ENCODE measurements at regions not wholly inside any gene's neighbourhood (a gene's known extent, or its start where the extent isn't known, plus 50 kb on each side); places are given as distances from the start of the nearest gene placed in this dataset.

- H3K36me3 ChIP-seq (ENCODE audit: control insufficient read depth, insufficient read depth, low read length), result no peaks in the 10 kb centered on the region
- no peaks in the 10 kb centered on the region for H3K27me3 ChIP-seq (replicated peaks; ENCODE audit: control insufficient read depth, insufficient read depth, low read length)
- no peak for DNase-seq (ENCODE audit: extremely low read depth, insufficient read length)
- H3K4me3 ChIP-seq (replicated peaks; ENCODE audit: low read depth, low read length), result no peak overlapping the region
- TF ChIP-seq CTCF (IDR thresholded peaks at IDR 0.05; ENCODE audit: insufficient read depth, low read length, poor library complexity, severe bottlenecking), result no peak
Observed at GRCh38 chr13:60936281-60936680, 479.4 kb downstream of the PCDH20 start.

- no peak for TF ChIP-seq CTCF (IDR thresholded peaks at IDR 0.05; ENCODE audit: insufficient read depth, low read length, poor library complexity, severe bottlenecking)
- no peak for DNase-seq (ENCODE audit: extremely low read depth, insufficient read length)
- no peaks in the 10 kb centered on the region for H3K36me3 ChIP-seq (ENCODE audit: control insufficient read depth, insufficient read depth, low read length)
- H3K4me3 ChIP-seq (replicated peaks; ENCODE audit: low read depth, low read length), result no peak overlapping the region
- no peaks in the 10 kb centered on the region for H3K27me3 ChIP-seq (replicated peaks; ENCODE audit: control insufficient read depth, insufficient read depth, low read length)
Observed at GRCh38 chr13:60933638-60934037, 482.0 kb downstream of the PCDH20 start.

GRCh38 chr13:60931858-60932546 is 483.6 kb downstream of the PCDH20 start:
- DNase-seq (ENCODE audit: extremely low read depth, insufficient read length), result no peak
- no peaks in the 10 kb centered on the region for H3K27me3 ChIP-seq (replicated peaks; ENCODE audit: control insufficient read depth, insufficient read depth, low read length)
- TF ChIP-seq CTCF (IDR thresholded peaks at IDR 0.05; ENCODE audit: insufficient read depth, low read length, poor library complexity, severe bottlenecking), result no peak
- H3K36me3 ChIP-seq (ENCODE audit: control insufficient read depth, insufficient read depth, low read length), result no peaks in the 10 kb centered on the region
- no peak overlapping the region for H3K4me3 ChIP-seq (replicated peaks; ENCODE audit: low read depth, low read length)

- H3K27me3 ChIP-seq (replicated peaks; ENCODE audit: control insufficient read depth, insufficient read depth, low read length), result no peaks in the 10 kb centered on the region
- no peaks in the 10 kb centered on the region for H3K36me3 ChIP-seq (ENCODE audit: control insufficient read depth, insufficient read depth, low read length)
- no peak overlapping the region for H3K4me3 ChIP-seq (replicated peaks; ENCODE audit: low read depth, low read length)
- no peak for TF ChIP-seq CTCF (IDR thresholded peaks at IDR 0.05; ENCODE audit: insufficient read depth, low read length, poor library complexity, severe bottlenecking)
- no peak for DNase-seq (ENCODE audit: extremely low read depth, insufficient read length)
Observed at GRCh38 chr13:60925686-60926085, 490.0 kb downstream of the PCDH20 start.

- H3K27me3 ChIP-seq (replicated peaks; ENCODE audit: control insufficient read depth, insufficient read depth, low read length), result no peaks in the 10 kb centered on the region
- H3K36me3 ChIP-seq (ENCODE audit: control insufficient read depth, insufficient read depth, low read length), result no peaks in the 10 kb centered on the region
- no peak overlapping the region for H3K4me3 ChIP-seq (replicated peaks; ENCODE audit: low read depth, low read length)
- no peak for TF ChIP-seq CTCF (IDR thresholded peaks at IDR 0.05; ENCODE audit: insufficient read depth, low read length, poor library complexity, severe bottlenecking)
- DNase-seq (ENCODE audit: extremely low read depth, insufficient read length), result no peak
Observed at GRCh38 chr13:60924856-60925255, 490.8 kb downstream of the PCDH20 start.
